ENCODE measurements at regions not wholly inside any gene's neighbourhood (a gene's known extent, or its start where the extent isn't known, plus 50 kb on each side); places are given as distances from the start of the nearest gene placed in this dataset.

- BruUV-seq (replicated peaks) = no TSS peak
- Histone ChIP-seq H3K4me3 (ENCODE audit: low read depth, low read length, poor library complexity, severe bottlenecking) (no peak overlapping the region), H3K9me3 (ENCODE audit: low read depth, low read length, poor library complexity, severe bottlenecking) (no peaks in the 10 kb centered on the region), H3K27me3 (replicated peaks; ENCODE audit: insufficient read depth, low read depth, low read length, poor library complexity) (no peaks in the 10 kb centered on the region), H3K27ac (ENCODE audit: low read depth, low read length, poor library complexity, severe bottlenecking) (no peak overlapping the region), H3K36me3 (ENCODE audit: insufficient read depth, low read length, poor library complexity, severe bottlenecking) (no peaks in the 10 kb centered on the region), H3K4me1 (ENCODE audit: insufficient read depth, low read length, poor library complexity, severe bottlenecking) (no peaks in the 10 kb centered on the region)
- DNase-seq (ENCODE audit: low spot score) = no peak
- intact Hi-C loops (cut with micrococcal nuclease; ENCODE audit: unreplicated experiment) = no loop called here
- ChIA-PET CTCF (no interaction called here), POLR2A (ENCODE audit: low non-redundant PET) (no interaction called here)
- TF ChIP-seq, protein P1, sequence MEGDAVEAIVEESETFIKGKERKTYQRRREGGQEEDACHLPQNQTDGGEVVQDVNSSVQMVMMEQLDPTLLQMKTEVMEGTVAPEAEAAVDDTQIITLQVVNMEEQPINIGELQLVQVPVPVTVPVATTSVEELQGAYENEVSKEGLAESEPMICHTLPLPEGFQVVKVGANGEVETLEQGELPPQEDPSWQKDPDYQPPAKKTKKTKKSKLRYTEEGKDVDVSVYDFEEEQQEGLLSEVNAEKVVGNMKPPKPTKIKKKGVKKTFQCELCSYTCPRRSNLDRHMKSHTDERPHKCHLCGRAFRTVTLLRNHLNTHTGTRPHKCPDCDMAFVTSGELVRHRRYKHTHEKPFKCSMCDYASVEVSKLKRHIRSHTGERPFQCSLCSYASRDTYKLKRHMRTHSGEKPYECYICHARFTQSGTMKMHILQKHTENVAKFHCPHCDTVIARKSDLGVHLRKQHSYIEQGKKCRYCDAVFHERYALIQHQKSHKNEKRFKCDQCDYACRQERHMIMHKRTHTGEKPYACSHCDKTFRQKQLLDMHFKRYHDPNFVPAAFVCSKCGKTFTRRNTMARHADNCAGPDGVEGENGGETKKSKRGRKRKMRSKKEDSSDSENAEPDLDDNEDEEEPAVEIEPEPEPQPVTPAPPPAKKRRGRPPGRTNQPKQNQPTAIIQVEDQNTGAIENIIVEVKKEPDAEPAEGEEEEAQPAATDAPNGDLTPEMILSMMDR (conservative IDR thresholded peaks at IDR 0.05; ENCODE audit: low read depth, low read length) = no peak
- no peak for TF ChIP-seq EZH2 (IDR thresholded peaks at IDR 0.05; ENCODE audit: borderline replicate concordance, low read depth, low read length, poor library complexity, severe bottlenecking)
These were observed 1402.4 kb upstream of the NUDT12 start for GRCh38 chr5:104965006-104965405.

DNA sequence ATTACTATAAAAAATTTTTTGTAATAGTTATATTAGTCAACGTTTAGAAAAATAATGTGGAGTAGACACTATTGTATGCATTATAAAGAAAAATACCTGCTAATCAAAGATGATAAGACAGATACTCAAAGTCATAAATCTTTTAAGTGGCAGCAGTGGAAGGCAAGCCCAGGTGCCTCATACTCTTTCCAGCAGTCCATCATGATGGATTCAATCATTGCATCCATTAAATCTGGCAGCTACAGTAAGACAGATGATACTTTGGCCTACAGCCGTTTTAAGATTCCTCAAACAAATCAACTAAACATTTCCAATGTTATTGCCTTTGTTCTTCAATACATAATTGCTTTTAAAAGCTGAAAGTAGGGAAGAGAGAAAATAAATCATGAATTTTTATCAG lies 1392.9 kb upstream of the NUDT12 start:
- Histone ChIP-seq H3K27ac (ENCODE audit: low read depth, low read length, poor library complexity, severe bottlenecking) (no peak overlapping the region), H3K27me3 (replicated peaks; ENCODE audit: insufficient read depth, low read depth, low read length, poor library complexity) (no peaks in the 10 kb centered on the region), H3K9me3 (ENCODE audit: low read depth, low read length, poor library complexity, severe bottlenecking) (no peaks in the 10 kb centered on the region), H3K4me1 (ENCODE audit: insufficient read depth, low read length, poor library complexity, severe bottlenecking) (no peaks in the 10 kb centered on the region), H3K4me3 (ENCODE audit: low read depth, low read length, poor library complexity, severe bottlenecking) (no peak overlapping the region), H3K36me3 (ENCODE audit: insufficient read depth, low read length, poor library complexity, severe bottlenecking) (no peaks in the 10 kb centered on the region)
- POLR2A ChIA-PET (ENCODE audit: low non-redundant PET) = no interaction called here
- DNase-seq (ENCODE audit: low spot score) = no peak
- CTCF ChIA-PET = no interaction called here
- intact Hi-C loops (cut with micrococcal nuclease; ENCODE audit: unreplicated experiment) = no loop called here
- no TSS peak for BruUV-seq (replicated peaks)
- no peak for TF ChIP-seq EZH2 (IDR thresholded peaks at IDR 0.05; ENCODE audit: borderline replicate concordance, low read depth, low read length, poor library complexity, severe bottlenecking)
- TF ChIP-seq, protein P1 (conservative IDR thresholded peaks at IDR 0.05; ENCODE audit: low read depth, low read length) = no peak

- Histone ChIP-seq H3K27ac (ENCODE audit: low read depth, low read length, poor library complexity, severe bottlenecking) (no peak overlapping the region), H3K4me1 (ENCODE audit: insufficient read depth, low read length, poor library complexity, severe bottlenecking) (no peaks in the 10 kb centered on the region), H3K9me3 (ENCODE audit: low read depth, low read length, poor library complexity, severe bottlenecking) (no peaks in the 10 kb centered on the region), H3K4me3 (ENCODE audit: low read depth, low read length, poor library complexity, severe bottlenecking) (no peak overlapping the region), H3K36me3 (ENCODE audit: insufficient read depth, low read length, poor library complexity, severe bottlenecking) (no peaks in the 10 kb centered on the region), H3K27me3 (replicated peaks; ENCODE audit: insufficient read depth, low read depth, low read length, poor library complexity) (no peaks in the 10 kb centered on the region)
- ChIA-PET POLR2A (ENCODE audit: low non-redundant PET) (no interaction called here), CTCF (no interaction called here)
- no TSS peak for BruUV-seq (replicated peaks)
- DNase-seq (ENCODE audit: low spot score) = no peak
- intact Hi-C loops (cut with micrococcal nuclease; ENCODE audit: unreplicated experiment) = no loop called here
- no peak for TF ChIP-seq EZH2 (IDR thresholded peaks at IDR 0.05; ENCODE audit: borderline replicate concordance, low read depth, low read length, poor library complexity, severe bottlenecking)
- TF ChIP-seq, protein P1 (conservative IDR thresholded peaks at IDR 0.05; ENCODE audit: low read depth, low read length) = no peak
These were observed 1390.3 kb upstream of the NUDT12 start for GRCh38 chr5:104952876-104953275.

Data from A673 (cell line).